ENCODE measurements at regions not wholly inside any gene's neighbourhood (a gene's known extent, or its start where the extent isn't known, plus 50 kb on each side); places are given as distances from the start of the nearest gene placed in this dataset.

- no peak for TF ChIP-seq CTCF (IDR thresholded peaks at IDR 0.05; ENCODE audit: insufficient read depth, low read length)
- DNase-seq (ENCODE audit: low read depth), result no peak
- H3K4me3 ChIP-seq (ENCODE audit: low read depth, low read length), result no peak overlapping the region
Observed at GRCh38 chr6:103210686-103211085, 1649.0 kb downstream of the HACE1 start.

GRCh38 chr6:103198386-103198785 is 1661.3 kb downstream of the HACE1 start:
- H3K4me3 ChIP-seq (ENCODE audit: low read depth, low read length), result no peak overlapping the region
- no peak for TF ChIP-seq CTCF (IDR thresholded peaks at IDR 0.05; ENCODE audit: insufficient read depth, low read length)
- no peak for DNase-seq (ENCODE audit: low read depth)

GRCh38 chr6:103193413-103193812 is 1666.3 kb downstream of the HACE1 start:
- no peak for DNase-seq (ENCODE audit: low read depth)
- H3K4me3 ChIP-seq (ENCODE audit: low read depth, low read length), result no peak overlapping the region
- no peak for TF ChIP-seq CTCF (IDR thresholded peaks at IDR 0.05; ENCODE audit: insufficient read depth, low read length)

- DNase-seq (ENCODE audit: low read depth), result no peak
- H3K4me3 ChIP-seq (ENCODE audit: low read depth, low read length), result no peak overlapping the region
- TF ChIP-seq CTCF (IDR thresholded peaks at IDR 0.05; ENCODE audit: insufficient read depth, low read length), result no peak
Observed at GRCh38 chr6:103191391-103192093, 1668.2 kb downstream of the HACE1 start.

GRCh38 chr6:103184776-103185175 is 1674.9 kb downstream of the HACE1 start:
- DNase-seq (ENCODE audit: low read depth), result no peak
- TF ChIP-seq CTCF (IDR thresholded peaks at IDR 0.05; ENCODE audit: insufficient read depth, low read length), result no peak
- no peak overlapping the region for H3K4me3 ChIP-seq (ENCODE audit: low read depth, low read length)

- no peak for TF ChIP-seq CTCF (IDR thresholded peaks at IDR 0.05; ENCODE audit: insufficient read depth, low read length)
- no peak for DNase-seq (ENCODE audit: low read depth)
- H3K4me3 ChIP-seq (ENCODE audit: low read depth, low read length), result no peak overlapping the region
Observed at GRCh38 chr6:103183831-103184411, 1675.8 kb downstream of the HACE1 start.
